Vagina (tissue), 2 donors: ENCODE measurements at regions not wholly inside any gene's neighbourhood (a gene's known extent, or its start where the extent isn't known, plus 50 kb on each side); places are given as distances from the start of the nearest gene placed in this dataset.

ENCODE experiments used
- CTCF ChIP-seq, 3 experiments: fragments of 450-650 bp in 2 of 3; fragments of 200-600 bp in 1 of 3; sonication (generic) in 1 of 3; IDR thresholded peaks; one replicate each; pipeline ENCODE4 v1.5.1; 2017 to 2019; ENCODE audit warnings: antibody characterized with exemption in 3 of 3, mild to moderate bottlenecking in 2 of 3, moderate library complexity in 2 of 3
- POLR2AphosphoS5 ChIP-seq, 2 donors: sonication (generic); formaldehyde crosslinking; IDR thresholded peaks; one replicate each; pipeline ENCODE4 v1.9.0; 2017; ENCODE audit warnings: antibody characterized with exemption in 2 of 2, mild to moderate bottlenecking in 2 of 2, low read depth in 1 of 2; ENCODE audit not compliant: insufficient read depth in 1 of 2

DNA sequence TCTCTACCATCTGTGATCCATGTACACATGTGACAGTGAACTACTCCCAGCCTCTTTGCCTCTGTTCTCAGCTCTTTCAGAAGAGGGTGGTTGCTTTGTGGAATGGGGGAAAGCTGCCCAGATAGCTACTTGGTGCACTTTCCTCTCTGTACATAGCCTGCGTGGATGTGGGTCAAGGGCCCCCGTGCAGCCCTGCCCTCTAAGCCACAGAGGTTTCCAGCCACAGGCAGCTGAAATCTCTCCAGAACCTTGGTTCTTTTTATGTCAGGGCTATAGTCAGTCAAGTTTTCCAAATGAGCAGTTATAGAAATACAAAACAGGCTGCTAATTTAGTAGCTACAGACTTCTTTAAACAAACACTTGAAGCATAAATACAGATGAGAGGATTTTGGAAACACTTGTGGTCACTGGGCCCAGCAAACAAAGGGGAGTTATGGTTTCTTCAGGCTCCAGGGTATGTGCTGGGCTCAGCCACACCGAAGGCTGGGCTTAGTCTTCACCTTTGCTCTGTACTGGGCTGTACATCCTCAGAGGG, 199.7 kb upstream of the ASIC2 start:
- TF ChIP-seq CTCF (IDR thresholded peaks at IDR 0.05) (no peak), POLR2AphosphoS5 (IDR thresholded peaks at IDR 0.05; ENCODE audit: insufficient read depth in 1 of 2, low read depth in 1 of 2) (no peak)
